ENCODE measurements at regions not wholly inside any gene's neighbourhood (a gene's known extent, or its start where the extent isn't known, plus 50 kb on each side); places are given as distances from the start of the nearest gene placed in this dataset.

DNA sequence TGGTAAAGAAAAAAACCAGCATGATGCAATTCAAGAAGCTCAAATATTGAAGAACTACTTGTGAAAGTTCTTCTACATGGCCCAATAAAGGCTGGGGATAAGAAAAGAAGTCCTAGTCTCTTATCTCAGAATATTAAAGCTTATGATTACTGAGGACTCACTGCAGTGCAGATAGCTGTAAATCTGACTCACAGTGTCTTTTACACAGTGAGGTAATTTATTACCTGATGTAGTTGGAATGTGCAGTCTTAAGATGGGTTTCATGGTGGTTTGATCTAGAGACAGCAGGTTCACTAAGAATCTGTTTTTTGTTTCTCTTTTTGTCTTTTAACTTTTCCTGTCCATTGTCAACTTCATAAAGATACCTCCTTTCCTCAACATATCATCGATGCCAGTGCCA lies 484.0 kb upstream of the MAP2 start:
- TF ChIP-seq, protein P1, sequence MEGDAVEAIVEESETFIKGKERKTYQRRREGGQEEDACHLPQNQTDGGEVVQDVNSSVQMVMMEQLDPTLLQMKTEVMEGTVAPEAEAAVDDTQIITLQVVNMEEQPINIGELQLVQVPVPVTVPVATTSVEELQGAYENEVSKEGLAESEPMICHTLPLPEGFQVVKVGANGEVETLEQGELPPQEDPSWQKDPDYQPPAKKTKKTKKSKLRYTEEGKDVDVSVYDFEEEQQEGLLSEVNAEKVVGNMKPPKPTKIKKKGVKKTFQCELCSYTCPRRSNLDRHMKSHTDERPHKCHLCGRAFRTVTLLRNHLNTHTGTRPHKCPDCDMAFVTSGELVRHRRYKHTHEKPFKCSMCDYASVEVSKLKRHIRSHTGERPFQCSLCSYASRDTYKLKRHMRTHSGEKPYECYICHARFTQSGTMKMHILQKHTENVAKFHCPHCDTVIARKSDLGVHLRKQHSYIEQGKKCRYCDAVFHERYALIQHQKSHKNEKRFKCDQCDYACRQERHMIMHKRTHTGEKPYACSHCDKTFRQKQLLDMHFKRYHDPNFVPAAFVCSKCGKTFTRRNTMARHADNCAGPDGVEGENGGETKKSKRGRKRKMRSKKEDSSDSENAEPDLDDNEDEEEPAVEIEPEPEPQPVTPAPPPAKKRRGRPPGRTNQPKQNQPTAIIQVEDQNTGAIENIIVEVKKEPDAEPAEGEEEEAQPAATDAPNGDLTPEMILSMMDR (IDR thresholded peaks at IDR 0.05) = no peak
- H3K27ac Mint-ChIP-seq = no peak overlapping the region

DNA sequence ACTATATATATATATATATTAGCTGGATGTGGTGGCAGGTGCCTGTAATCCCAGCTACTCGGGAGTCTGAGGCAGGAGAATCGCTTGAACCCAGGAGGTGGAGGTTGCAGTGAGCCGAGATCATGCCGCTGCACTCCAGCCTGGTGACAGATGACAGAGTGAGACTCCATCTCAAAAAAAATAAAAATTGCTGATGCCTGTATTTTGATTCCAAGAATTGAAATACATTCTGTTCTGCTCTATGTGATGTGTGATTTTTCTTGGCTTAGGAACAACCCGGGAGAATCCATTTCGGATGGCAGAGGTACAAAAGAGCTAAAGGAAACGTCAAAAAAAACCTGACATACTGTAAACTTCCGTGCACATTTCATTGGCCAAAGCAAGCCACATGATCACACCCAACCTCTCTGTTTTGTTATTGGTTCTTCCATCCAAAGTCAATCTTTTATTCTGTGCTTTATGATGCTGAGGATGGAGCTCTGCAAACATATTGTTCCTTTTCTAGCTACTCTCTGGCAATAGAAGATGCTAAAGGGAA lies 478.1 kb upstream of the MAP2 start:
- DNase-seq = no peak
- Mint-ChIP-seq H3K36me3 (ENCODE audit: low read depth) (no peaks in the 10 kb centered on the region; the same call in 1 of the 2 replicates), H3K4me1 (ENCODE audit: low read depth) (no peaks in the 10 kb centered on the region)

More for the DNA sequence above, 484.0 kb upstream of the MAP2 start:
- Mint-ChIP-seq H3K4me1 (ENCODE audit: low read depth) (no peaks in the 10 kb centered on the region), H3K4me3 (no peak overlapping the region), H3K27me3 (ENCODE audit: insufficient read depth) (no peaks in the 10 kb centered on the region), H3K36me3 (ENCODE audit: low read depth) (no peaks in the 10 kb centered on the region; the same call in 1 of the 2 replicates), H3K9me3 (peaks cover 61% of the 10 kb centered on the region)
- DNase-seq = no peak

DNA sequence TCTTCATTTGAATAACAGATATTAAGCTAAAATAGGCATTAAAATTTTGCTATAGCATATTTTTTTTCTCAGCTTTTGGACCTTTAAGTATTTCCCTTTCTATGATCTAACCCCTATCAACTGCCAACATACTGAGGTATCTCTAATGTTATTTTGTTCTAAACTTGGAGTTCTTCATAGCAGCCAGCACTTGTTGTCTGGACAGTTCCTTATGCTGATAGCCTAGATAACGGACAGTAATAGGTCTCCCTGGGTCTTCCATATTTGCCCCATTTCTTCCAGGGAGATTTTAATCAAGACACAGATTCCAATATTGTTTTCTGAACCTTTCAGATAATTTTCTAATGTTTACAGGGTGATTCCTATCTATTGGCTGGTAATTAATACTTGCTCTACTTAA lies 475.8 kb upstream of the MAP2 start:
- no peak overlapping the region for H3K4me3 Mint-ChIP-seq
- H3K27ac Mint-ChIP-seq = no peak overlapping the region
- peaks cover 53% of the 10 kb centered on the region for H3K9me3 Mint-ChIP-seq
- TF ChIP-seq, protein P1 (IDR thresholded peaks at IDR 0.05) = no peak
- no peaks in the 10 kb centered on the region; the same call in 1 of the 2 replicates for H3K36me3 Mint-ChIP-seq (ENCODE audit: low read depth)
- H3K4me1 Mint-ChIP-seq (ENCODE audit: low read depth) = no peaks in the 10 kb centered on the region
- no peak for DNase-seq
- no peaks in the 10 kb centered on the region for H3K27me3 Mint-ChIP-seq (ENCODE audit: insufficient read depth)

More for the DNA sequence above, 478.1 kb upstream of the MAP2 start:
- Mint-ChIP-seq H3K27me3 (ENCODE audit: insufficient read depth) (no peaks in the 10 kb centered on the region), H3K9me3 (peaks cover 51% of the 10 kb centered on the region), H3K4me3 (no peak overlapping the region), H3K27ac (no peak overlapping the region)
- TF ChIP-seq, protein P1 (IDR thresholded peaks at IDR 0.05) = no peak

DNA sequence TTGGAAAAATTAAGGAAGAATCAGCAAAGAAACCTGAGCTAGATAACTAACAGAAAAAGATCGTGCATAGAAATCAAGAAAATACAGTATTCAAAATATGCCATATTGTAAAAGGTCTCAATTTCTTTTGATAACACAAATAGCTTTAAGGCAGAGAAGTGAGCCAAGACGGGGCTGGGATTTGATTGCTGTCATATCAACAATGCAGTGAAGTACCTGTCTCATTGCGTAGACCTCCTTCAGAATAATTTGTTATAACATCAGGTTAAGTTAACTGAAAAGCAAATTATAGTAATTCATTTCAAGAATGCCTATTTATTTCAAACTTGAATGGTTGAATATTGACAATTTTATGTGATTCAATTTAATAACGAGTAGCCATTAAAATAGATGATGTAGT lies 453.8 kb upstream of the MAP2 start:
- peaks cover 20% of the 10 kb centered on the region; the same call in 1 of the 2 replicates for H3K9me3 Mint-ChIP-seq
- H3K4me1 Mint-ChIP-seq (ENCODE audit: low read depth) = no peaks in the 10 kb centered on the region
- no peaks in the 10 kb centered on the region for H3K27me3 Mint-ChIP-seq (ENCODE audit: insufficient read depth)
- no peak overlapping the region for H3K27ac Mint-ChIP-seq
- H3K36me3 Mint-ChIP-seq (ENCODE audit: low read depth) = no peaks in the 10 kb centered on the region
- no peak for DNase-seq
- TF ChIP-seq, protein P1 (IDR thresholded peaks at IDR 0.05) = no peak
- H3K4me3 Mint-ChIP-seq = no peak overlapping the region

DNA sequence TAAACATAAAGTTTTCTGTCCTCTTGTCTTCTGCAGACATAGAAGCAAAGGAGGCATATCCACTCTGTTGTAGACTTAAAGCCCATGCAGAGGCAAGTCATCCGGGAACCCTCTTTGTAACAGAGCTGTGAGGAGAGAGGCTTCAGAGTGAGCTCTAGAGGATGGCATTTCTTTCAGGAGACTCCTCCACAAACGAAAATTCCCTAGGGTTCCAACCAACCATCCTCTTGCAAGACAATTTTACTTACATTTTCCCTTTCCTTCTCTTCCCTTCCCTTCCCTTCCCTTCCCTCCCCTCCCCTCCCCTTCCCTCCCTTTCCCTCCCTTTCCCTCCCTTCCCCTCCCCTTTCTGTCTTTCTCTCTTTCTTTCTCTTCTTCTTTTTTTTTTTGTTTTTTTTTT lies 446.3 kb upstream of the MAP2 start:
- Mint-ChIP-seq H3K4me1 (ENCODE audit: low read depth) (no peaks in the 10 kb centered on the region), H3K4me3 (no peak overlapping the region), H3K36me3 (ENCODE audit: low read depth) (no peaks in the 10 kb centered on the region), H3K9me3 (peaks cover 16% of the 10 kb centered on the region), H3K27ac (no peak overlapping the region), H3K27me3 (ENCODE audit: insufficient read depth) (no peaks in the 10 kb centered on the region)
- DNase-seq = no peak
- TF ChIP-seq, protein P1 (IDR thresholded peaks at IDR 0.05) = no peak

DNA sequence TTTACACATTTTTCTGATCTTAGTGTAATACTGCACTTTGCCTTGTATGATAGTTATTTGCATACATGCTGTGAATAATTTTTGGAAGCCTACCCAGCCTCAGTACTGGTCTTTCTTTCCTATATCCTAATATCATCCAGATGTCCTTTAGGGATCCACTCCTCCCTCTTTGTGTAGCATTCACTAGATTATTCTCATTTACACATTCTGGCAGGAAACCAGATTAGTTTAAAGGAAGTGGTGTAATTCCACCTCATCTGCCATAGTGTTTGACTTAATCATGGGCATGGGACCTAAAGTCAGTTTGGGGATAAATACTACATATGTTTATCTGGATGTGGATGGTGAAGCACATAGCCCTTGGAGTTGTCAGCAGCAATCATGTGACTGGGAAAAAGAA lies 444.9 kb upstream of the MAP2 start:
- peaks cover 22% of the 10 kb centered on the region for H3K9me3 Mint-ChIP-seq
- no peak for DNase-seq

More for the DNA sequence above, 444.9 kb upstream of the MAP2 start:
- TF ChIP-seq, protein P1 (IDR thresholded peaks at IDR 0.05) = no peak
- no peak overlapping the region for H3K27ac Mint-ChIP-seq
- no peaks in the 10 kb centered on the region for H3K27me3 Mint-ChIP-seq (ENCODE audit: insufficient read depth)
- no peaks in the 10 kb centered on the region for H3K4me1 Mint-ChIP-seq (ENCODE audit: low read depth)
- H3K36me3 Mint-ChIP-seq (ENCODE audit: low read depth) = no peaks in the 10 kb centered on the region
- no peak overlapping the region for H3K4me3 Mint-ChIP-seq
